Choroid plexus epithelial cell (primary cell): ENCODE measurements at regions not wholly inside any gene's neighbourhood (a gene's known extent, or its start where the extent isn't known, plus 50 kb on each side); places are given as distances from the start of the nearest gene placed in this dataset.
A peak's percentile ranks its signal among the peaks of the same experiment; 100 is the strongest.

Experiments used
- DNase-seq: peaks from one replicate; pipeline ENCODE4 v3.0.0-alpha.2; 2010; ENCODE audit warnings: low read depth
- H3K4me3 ChIP-seq: 2 replicates; pipeline ENCODE4 v1.5.1; 2011; ENCODE audit warnings: low read depth, mild to moderate bottlenecking, control low read depth, low read length, moderate library complexity
- CTCF ChIP-seq: conservative IDR thresholded peaks from 2 replicates; pipeline ENCODE4 v1.5.1; 2011; ENCODE audit warnings: low read depth, mild to moderate bottlenecking, control low read depth, inconsistent platforms, low read length, moderate library complexity

GRCh38 chr12:13316587-13317246 is 120.2 kb downstream of the EMP1 start:
- TF ChIP-seq CTCF: no peak
- H3K4me3 ChIP-seq: no peak overlapping the region
- no peak for DNase-seq

- DNase-seq: no peak
- no peak overlapping the region for H3K4me3 ChIP-seq
- no peak for TF ChIP-seq CTCF
These were observed 117.4 kb downstream of the EMP1 start for GRCh38 chr12:13313886-13314285.

GRCh38 chr12:13311551-13311950 is 115.0 kb downstream of the EMP1 start:
- no peak for TF ChIP-seq CTCF
- no peak for DNase-seq
- no peak overlapping the region for H3K4me3 ChIP-seq

- DNase-seq: no peak
- TF ChIP-seq CTCF: no peak
These were observed 110.8 kb downstream of the EMP1 start for GRCh38 chr12:13307143-13307816.

GRCh38 chr12:13304924-13305323 is 108.4 kb downstream of the EMP1 start:
- TF ChIP-seq CTCF: no peak
- DNase-seq: no peak
- H3K4me3 ChIP-seq: no peak overlapping the region

More at GRCh38 chr12:13307143-13307816, 110.8 kb downstream of the EMP1 start:
- no peak overlapping the region for H3K4me3 ChIP-seq

GRCh38 chr12:13299457-13299856 is 102.9 kb downstream of the EMP1 start:
- no peak overlapping the region for H3K4me3 ChIP-seq
- DNase-seq: no peak
- no peak for TF ChIP-seq CTCF

GRCh38 chr12:13293096-13293495 is 96.6 kb downstream of the EMP1 start:
- no peak for TF ChIP-seq CTCF
- DNase-seq: peak; percentile 6

More at GRCh38 chr12:13293096-13293495, 96.6 kb downstream of the EMP1 start:
- no peak overlapping the region for H3K4me3 ChIP-seq
